Liver (tissue), 3 donors: ENCODE measurements at regions not wholly inside any gene's neighbourhood (a gene's known extent, or its start where the extent isn't known, plus 50 kb on each side); places are given as distances from the start of the nearest gene placed in this dataset.

Source experiments
- EGR1 ChIP-seq, 2 donors: IDR thresholded peaks; 2 replicates each; pipeline ENCODE4 v1.6.1; 2016 to 2018; ENCODE audit warnings: antibody characterized with exemption in 2 of 2, low read depth in 2 of 2
- HNF4A ChIP-seq, 2 donors: conservative IDR thresholded peaks; 2 replicates each; pipeline ENCODE4 v1.6.1; 2016; ENCODE audit warnings: antibody characterized with exemption in 2 of 2, mild to moderate bottlenecking in 2 of 2
- HNF4G ChIP-seq: IDR thresholded peaks from 2 replicates; pipeline ENCODE4 v1.6.1; 2016; ENCODE audit warnings: antibody characterized with exemption
- JUND ChIP-seq, 2 donors: IDR thresholded peaks; 2 replicates each; pipeline ENCODE4 v1.6.1; 2016; ENCODE audit warnings: antibody characterized with exemption in 2 of 2
- RAD21 ChIP-seq, 2 donors: IDR thresholded peaks; 2 replicates each; pipeline ENCODE4 v1.6.1; 2016; ENCODE audit warnings: antibody characterized with exemption in 2 of 2, mild to moderate bottlenecking in 2 of 2
- SP1 ChIP-seq: IDR thresholded peaks from 2 replicates; pipeline ENCODE4 v1.6.1; 2018; ENCODE audit warnings: antibody characterized with exemption, mild to moderate bottlenecking
- TAF1 ChIP-seq: conservative IDR thresholded peaks from 2 replicates; pipeline ENCODE4 v1.6.1; 2016; ENCODE audit warnings: antibody characterized with exemption, mild to moderate bottlenecking
- YY1 ChIP-seq: IDR thresholded peaks from 2 replicates; pipeline ENCODE4 v1.6.1; 2016; ENCODE audit warnings: antibody characterized with exemption, mild to moderate bottlenecking
- ZBTB33 ChIP-seq: IDR thresholded peaks from 2 replicates; pipeline ENCODE4 v1.6.1; 2016; ENCODE audit warnings: antibody characterized with exemption
- TF ChIP-seq, protein P1 (sequence below): fragments of 150-350 bp; IDR thresholded peaks from 2 replicates; pipeline ENCODE4 v1.5.1; 2017; ENCODE audit warnings: improper control_type of control experiment, low read depth, low read length; ENCODE audit not compliant: missing input control
- TF ChIP-seq, protein P2 (sequence below): IDR thresholded peaks from 2 replicates; pipeline ENCODE4 v1.6.1; 2016; ENCODE audit warnings: antibody characterized with exemption
- donor health status: healthy.
- donor health status: healthy.

DNA sequence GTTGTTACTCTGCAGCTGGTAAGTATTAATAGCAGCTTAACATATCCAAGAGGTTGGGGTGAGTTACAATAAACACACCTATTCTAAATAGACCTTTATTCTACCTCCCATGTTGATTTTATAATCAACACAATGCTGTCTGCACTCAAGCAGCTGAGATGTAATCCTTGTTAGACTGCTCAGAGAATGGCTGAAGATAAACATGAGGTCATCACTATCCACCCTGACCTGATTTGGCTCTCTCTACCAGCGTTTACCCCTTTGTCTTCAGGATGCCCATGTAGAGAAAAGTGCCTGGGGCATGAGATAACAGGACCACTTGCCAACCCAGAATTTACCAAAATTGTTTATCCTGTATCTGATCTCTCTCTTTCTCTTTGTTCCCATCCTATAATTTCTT lies 220.7 kb upstream of the DEFB112 start:
- TF ChIP-seq, protein P1, sequence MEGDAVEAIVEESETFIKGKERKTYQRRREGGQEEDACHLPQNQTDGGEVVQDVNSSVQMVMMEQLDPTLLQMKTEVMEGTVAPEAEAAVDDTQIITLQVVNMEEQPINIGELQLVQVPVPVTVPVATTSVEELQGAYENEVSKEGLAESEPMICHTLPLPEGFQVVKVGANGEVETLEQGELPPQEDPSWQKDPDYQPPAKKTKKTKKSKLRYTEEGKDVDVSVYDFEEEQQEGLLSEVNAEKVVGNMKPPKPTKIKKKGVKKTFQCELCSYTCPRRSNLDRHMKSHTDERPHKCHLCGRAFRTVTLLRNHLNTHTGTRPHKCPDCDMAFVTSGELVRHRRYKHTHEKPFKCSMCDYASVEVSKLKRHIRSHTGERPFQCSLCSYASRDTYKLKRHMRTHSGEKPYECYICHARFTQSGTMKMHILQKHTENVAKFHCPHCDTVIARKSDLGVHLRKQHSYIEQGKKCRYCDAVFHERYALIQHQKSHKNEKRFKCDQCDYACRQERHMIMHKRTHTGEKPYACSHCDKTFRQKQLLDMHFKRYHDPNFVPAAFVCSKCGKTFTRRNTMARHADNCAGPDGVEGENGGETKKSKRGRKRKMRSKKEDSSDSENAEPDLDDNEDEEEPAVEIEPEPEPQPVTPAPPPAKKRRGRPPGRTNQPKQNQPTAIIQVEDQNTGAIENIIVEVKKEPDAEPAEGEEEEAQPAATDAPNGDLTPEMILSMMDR: no peak
- no peak for TF ChIP-seq TAF1
- TF ChIP-seq SP1: no peak
- no peak for TF ChIP-seq JUND (IDR thresholded peaks at IDR 0.05)
- TF ChIP-seq HNF4A (conservative IDR thresholded peaks at IDR 0.05): no peak
- TF ChIP-seq RAD21 (IDR thresholded peaks at IDR 0.05): no peak
- no peak for TF ChIP-seq EGR1 (IDR thresholded peaks at IDR 0.05; ENCODE audit: low read depth in 2 of 2)
- no peak for TF ChIP-seq HNF4G
- no peak for TF ChIP-seq ZBTB33
- TF ChIP-seq, protein P2, sequence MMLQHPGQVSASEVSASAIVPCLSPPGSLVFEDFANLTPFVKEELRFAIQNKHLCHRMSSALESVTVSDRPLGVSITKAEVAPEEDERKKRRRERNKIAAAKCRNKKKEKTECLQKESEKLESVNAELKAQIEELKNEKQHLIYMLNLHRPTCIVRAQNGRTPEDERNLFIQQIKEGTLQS: no peak
- no peak for TF ChIP-seq YY1
